ENCODE measurements at regions not wholly inside any gene's neighbourhood (a gene's known extent, or its start where the extent isn't known, plus 50 kb on each side); places are given as distances from the start of the nearest gene placed in this dataset.
A peak's percentile ranks its signal among the peaks of the same experiment; 100 is the strongest.

DNA sequence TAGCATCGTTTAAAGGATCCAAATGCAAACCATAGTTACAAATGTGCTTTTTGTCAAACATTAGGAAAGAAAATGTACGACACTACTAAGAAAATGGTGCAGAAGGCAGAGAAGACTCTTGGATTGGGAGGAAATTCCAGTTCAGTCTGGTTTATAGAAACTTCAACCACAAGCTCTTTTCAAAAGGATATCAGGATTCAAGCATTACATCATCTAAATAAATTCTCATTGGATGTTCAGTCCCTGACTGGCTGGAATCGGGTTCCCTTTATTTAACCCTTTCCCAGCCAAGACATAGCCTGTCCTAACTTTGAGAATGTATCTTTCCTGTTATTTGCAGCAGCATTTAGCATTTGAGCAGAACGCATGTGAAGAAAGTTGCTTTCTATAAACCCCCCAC, 184.6 kb downstream of the LMO4 start:
- Histone ChIP-seq H3K9ac (ENCODE audit: low read length in 3 of 3) (no peak overlapping the region), H3K9me3 (ENCODE audit: control insufficient read depth in 2 of 3, insufficient read depth in 1 of 3, low read length in 3 of 3) (no peaks in the 10 kb centered on the region), H3K4me3 (ENCODE audit: low read length in 3 of 3) (no peak overlapping the region), H3K36me3 (ENCODE audit: control insufficient read depth in 2 of 3, insufficient read depth in 3 of 3, low read length in 3 of 3) (no peaks in the 10 kb centered on the region), H3K4me1 (ENCODE audit: control insufficient read depth in 2 of 3, insufficient read depth in 2 of 3, low read depth in 1 of 3, low read length in 3 of 3) (no peaks in the 10 kb centered on the region), H3K27ac (ENCODE audit: low read depth in 2 of 2, low read length in 2 of 2) (no peak overlapping the region), H3K27me3 (ENCODE audit: control insufficient read depth, insufficient read depth, low read length) (no peaks in the 10 kb centered on the region)
- FAIRE-seq (no peak), DNase-seq (peak in 2 of 5 donors; percentile 34 to 45)
- TF ChIP-seq, protein P1, sequence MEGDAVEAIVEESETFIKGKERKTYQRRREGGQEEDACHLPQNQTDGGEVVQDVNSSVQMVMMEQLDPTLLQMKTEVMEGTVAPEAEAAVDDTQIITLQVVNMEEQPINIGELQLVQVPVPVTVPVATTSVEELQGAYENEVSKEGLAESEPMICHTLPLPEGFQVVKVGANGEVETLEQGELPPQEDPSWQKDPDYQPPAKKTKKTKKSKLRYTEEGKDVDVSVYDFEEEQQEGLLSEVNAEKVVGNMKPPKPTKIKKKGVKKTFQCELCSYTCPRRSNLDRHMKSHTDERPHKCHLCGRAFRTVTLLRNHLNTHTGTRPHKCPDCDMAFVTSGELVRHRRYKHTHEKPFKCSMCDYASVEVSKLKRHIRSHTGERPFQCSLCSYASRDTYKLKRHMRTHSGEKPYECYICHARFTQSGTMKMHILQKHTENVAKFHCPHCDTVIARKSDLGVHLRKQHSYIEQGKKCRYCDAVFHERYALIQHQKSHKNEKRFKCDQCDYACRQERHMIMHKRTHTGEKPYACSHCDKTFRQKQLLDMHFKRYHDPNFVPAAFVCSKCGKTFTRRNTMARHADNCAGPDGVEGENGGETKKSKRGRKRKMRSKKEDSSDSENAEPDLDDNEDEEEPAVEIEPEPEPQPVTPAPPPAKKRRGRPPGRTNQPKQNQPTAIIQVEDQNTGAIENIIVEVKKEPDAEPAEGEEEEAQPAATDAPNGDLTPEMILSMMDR (IDR thresholded peaks at IDR 0.05; ENCODE audit: borderline replicate concordance, extremely low read depth, insufficient read depth) = no peak
- intact Hi-C loops (cut with DNase I) = no loop called here

- H3K27ac ChIP-seq (ENCODE audit: low read depth in 2 of 2, low read length in 2 of 2) = no peak overlapping the region
- TF ChIP-seq, protein P1 (IDR thresholded peaks at IDR 0.05; ENCODE audit: borderline replicate concordance, extremely low read depth, insufficient read depth) = no peak
- no peaks in the 10 kb centered on the region for H3K27me3 ChIP-seq (ENCODE audit: control insufficient read depth, insufficient read depth, low read length)
- no peak for FAIRE-seq
- no peak for DNase-seq
- intact Hi-C loops (cut with DNase I) = no loop called here
- H3K4me3 ChIP-seq (ENCODE audit: low read length in 3 of 3) = no peak overlapping the region
- H3K36me3 ChIP-seq (ENCODE audit: control insufficient read depth in 2 of 3, insufficient read depth in 3 of 3, low read length in 3 of 3) = no peaks in the 10 kb centered on the region
- H3K9me3 ChIP-seq (ENCODE audit: control insufficient read depth in 2 of 3, insufficient read depth in 1 of 3, low read length in 3 of 3) = no peaks in the 10 kb centered on the region
- H3K9ac ChIP-seq (ENCODE audit: low read length in 3 of 3) = no peak overlapping the region
- no peaks in the 10 kb centered on the region for H3K4me1 ChIP-seq (ENCODE audit: control insufficient read depth in 2 of 3, insufficient read depth in 2 of 3, low read depth in 1 of 3, low read length in 3 of 3)
These were observed 185.4 kb downstream of the LMO4 start for GRCh38 chr1:87513966-87514660.

- Histone ChIP-seq H3K27me3 (ENCODE audit: control insufficient read depth, insufficient read depth, low read length) (no peaks in the 10 kb centered on the region), H3K4me1 (ENCODE audit: control insufficient read depth in 2 of 3, insufficient read depth in 2 of 3, low read depth in 1 of 3, low read length in 3 of 3) (no peaks in the 10 kb centered on the region), H3K36me3 (ENCODE audit: control insufficient read depth in 2 of 3, insufficient read depth in 3 of 3, low read length in 3 of 3) (no peaks in the 10 kb centered on the region), H3K9me3 (ENCODE audit: control insufficient read depth in 2 of 3, insufficient read depth in 1 of 3, low read length in 3 of 3) (no peaks in the 10 kb centered on the region), H3K9ac (ENCODE audit: low read length in 3 of 3) (no peak overlapping the region), H3K27ac (ENCODE audit: low read depth in 2 of 2, low read length in 2 of 2) (no peak overlapping the region), H3K4me3 (ENCODE audit: low read length in 3 of 3) (no peak overlapping the region)
- TF ChIP-seq, protein P1 (IDR thresholded peaks at IDR 0.05; ENCODE audit: borderline replicate concordance, extremely low read depth, insufficient read depth) = no peak
- FAIRE-seq = no peak
- intact Hi-C loops (cut with DNase I) = no loop called here
- DNase-seq = no peak
These were observed 187.1 kb downstream of the LMO4 start for GRCh38 chr1:87515781-87516180.

- no peaks in the 10 kb centered on the region for H3K36me3 ChIP-seq (ENCODE audit: control insufficient read depth in 2 of 3, insufficient read depth in 3 of 3, low read length in 3 of 3)
- H3K27ac ChIP-seq (ENCODE audit: low read depth in 2 of 2, low read length in 2 of 2) = no peak overlapping the region
- DNase-seq (no peak), FAIRE-seq (no peak)
- no peaks in the 10 kb centered on the region for H3K9me3 ChIP-seq (ENCODE audit: control insufficient read depth in 2 of 3, insufficient read depth in 1 of 3, low read length in 3 of 3)
- TF ChIP-seq, protein P1 (IDR thresholded peaks at IDR 0.05; ENCODE audit: borderline replicate concordance, extremely low read depth, insufficient read depth) = no peak
- intact Hi-C loops (cut with DNase I) = no loop called here
- no peak overlapping the region for H3K9ac ChIP-seq (ENCODE audit: low read length in 3 of 3)
- H3K4me3 ChIP-seq (ENCODE audit: low read length in 3 of 3) = no peak overlapping the region
- no peaks in the 10 kb centered on the region for H3K27me3 ChIP-seq (ENCODE audit: control insufficient read depth, insufficient read depth, low read length)
- no peaks in the 10 kb centered on the region for H3K4me1 ChIP-seq (ENCODE audit: control insufficient read depth in 2 of 3, insufficient read depth in 2 of 3, low read depth in 1 of 3, low read length in 3 of 3)
These were observed 190.1 kb downstream of the LMO4 start for GRCh38 chr1:87518794-87519193.
